Coronary artery (tissue), 2 donors: ENCODE measurements at regions not wholly inside any gene's neighbourhood (a gene's known extent, or its start where the extent isn't known, plus 50 kb on each side); places are given as distances from the start of the nearest gene placed in this dataset.
"Not testable (repeated sequence)": the region's sequence is repeated elsewhere in the genome, so short reads cannot be mapped to it uniquely, and the experiment has no call there.

Source experiments
- DNase-seq: peaks from one replicate; pipeline ENCODE4 v3.0.0-alpha.2; 2017; ENCODE audit warnings: low spot score
- H3K27ac ChIP-seq, 2 donors: fragments of 200-600 bp; sonication (generic); one replicate each; pipeline ENCODE4 v1.5.1; 2016 to 2019
- H3K4me3 ChIP-seq: fragments of 200-600 bp; sonication (generic); 2 replicates; pipeline ENCODE4 v1.5.1; 2016; ENCODE audit warnings: mild to moderate bottlenecking, moderate library complexity
- CTCF ChIP-seq: fragments of 200-600 bp; sonication (generic); IDR thresholded peaks from one replicate; pipeline ENCODE4 v1.5.1; 2019; ENCODE audit warnings: antibody characterized with exemption

DNA sequence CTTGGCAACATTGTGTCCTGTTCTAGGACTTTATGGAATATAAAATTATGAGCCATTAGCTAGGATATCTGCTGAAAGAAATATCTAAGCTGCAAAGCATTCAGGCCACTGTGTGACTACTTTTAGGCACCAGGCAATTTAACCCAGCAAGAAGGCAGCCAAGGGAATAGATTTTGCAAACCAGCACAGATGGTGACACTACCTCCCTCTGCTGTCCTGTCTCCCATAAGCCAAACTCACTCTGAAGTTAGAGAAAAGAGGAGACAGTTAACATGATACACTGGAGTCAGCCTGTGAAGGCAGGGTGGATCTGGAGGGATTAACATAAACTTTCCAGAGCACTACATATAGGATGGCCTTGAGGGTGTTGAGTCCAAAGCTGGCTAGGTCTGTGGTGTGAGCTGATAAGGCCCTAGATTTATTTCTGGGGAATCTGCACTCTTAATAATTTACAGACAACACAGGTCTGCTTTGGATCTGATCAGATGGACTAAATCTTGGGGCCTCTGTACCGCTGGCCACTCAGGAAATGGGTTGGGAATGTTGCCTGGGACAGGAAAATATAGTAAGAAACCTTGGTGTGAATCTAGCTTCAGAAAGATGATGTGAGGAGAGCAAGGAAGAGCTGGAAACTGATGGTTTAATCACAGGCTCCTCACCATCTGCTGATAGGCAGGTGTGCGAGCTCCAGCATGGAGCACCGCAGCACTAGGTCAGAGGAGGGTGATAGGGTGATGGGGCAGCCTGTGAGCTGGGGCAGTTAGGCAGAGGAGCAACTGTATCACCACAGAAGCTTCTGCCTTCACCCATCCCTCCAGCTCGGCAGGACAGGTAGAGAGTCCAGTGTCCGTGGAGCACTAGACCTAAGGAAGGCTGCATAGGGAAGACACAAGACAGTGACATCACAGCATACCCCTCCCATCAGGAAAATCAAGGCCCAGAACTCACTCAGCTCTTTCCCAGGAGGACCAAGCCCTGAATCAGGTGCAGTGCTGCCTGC lies 229.9 kb upstream of the PRSS1 start:
- H3K4me3 ChIP-seq = no peak overlapping the region
- DNase-seq = no peak
- H3K27ac ChIP-seq = no peak overlapping the region
- TF ChIP-seq CTCF = no peak

GRCh38 chr7:142516038-142516501 lies 233.2 kb upstream of the PRSS1 start:
- Histone ChIP-seq H3K4me3 (no peak overlapping the region), H3K27ac (no peak overlapping the region)
- TF ChIP-seq CTCF = peak; percentile 62
- no peak for DNase-seq

DNA sequence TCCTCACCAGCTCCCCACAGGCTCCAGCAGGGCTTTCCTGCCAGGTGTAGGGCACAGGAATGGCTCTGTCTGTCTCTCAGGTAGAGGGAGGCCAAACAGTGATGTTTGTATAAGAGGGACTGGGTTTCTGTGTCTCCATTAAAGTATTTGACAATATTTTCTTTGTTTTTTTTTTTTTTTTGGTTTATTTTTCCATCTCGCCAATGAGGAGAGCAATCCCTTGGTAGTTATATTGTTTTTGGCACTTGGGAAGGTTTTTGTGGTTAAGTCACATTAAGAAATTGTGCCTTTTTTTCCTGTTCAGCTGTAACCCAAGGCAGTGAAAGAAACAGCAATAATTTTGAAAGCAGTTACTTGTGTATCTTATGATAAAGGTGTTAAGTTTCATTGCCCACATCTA lies 234.6 kb upstream of the PRSS1 start:
- not testable (repeated sequence) for H3K27ac ChIP-seq, H3K4me3 ChIP-seq, DNase-seq

GRCh38 chr7:142513178-142513955 lies 235.9 kb upstream of the PRSS1 start:
- no peak for DNase-seq
- Histone ChIP-seq H3K4me3 (no peak overlapping the region), H3K27ac (no peak overlapping the region)
- TF ChIP-seq CTCF = no peak

DNA sequence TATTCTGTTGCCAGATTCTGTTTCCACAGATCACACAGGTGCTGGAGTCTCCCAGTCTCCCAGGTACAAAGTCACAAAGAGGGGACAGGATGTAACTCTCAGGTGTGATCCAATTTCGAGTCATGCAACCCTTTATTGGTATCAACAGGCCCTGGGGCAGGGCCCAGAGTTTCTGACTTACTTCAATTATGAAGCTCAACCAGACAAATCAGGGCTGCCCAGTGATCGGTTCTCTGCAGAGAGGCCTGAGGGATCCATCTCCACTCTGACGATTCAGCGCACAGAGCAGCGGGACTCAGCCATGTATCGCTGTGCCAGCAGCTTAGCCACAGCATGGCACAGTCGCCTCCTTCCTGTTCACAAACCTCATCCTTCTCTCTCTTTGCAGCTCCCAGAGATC lies 237.5 kb upstream of the PRSS1 start:
- TF ChIP-seq CTCF = no peak
- Histone ChIP-seq H3K27ac (no peak overlapping the region), H3K4me3 (no peak overlapping the region)
- DNase-seq = no peak

GRCh38 chr7:142511374-142511773 lies 237.9 kb upstream of the PRSS1 start:
- TF ChIP-seq CTCF = no peak
- Histone ChIP-seq H3K27ac (no peak overlapping the region), H3K4me3 (no peak overlapping the region)
- DNase-seq = no peak

DNA sequence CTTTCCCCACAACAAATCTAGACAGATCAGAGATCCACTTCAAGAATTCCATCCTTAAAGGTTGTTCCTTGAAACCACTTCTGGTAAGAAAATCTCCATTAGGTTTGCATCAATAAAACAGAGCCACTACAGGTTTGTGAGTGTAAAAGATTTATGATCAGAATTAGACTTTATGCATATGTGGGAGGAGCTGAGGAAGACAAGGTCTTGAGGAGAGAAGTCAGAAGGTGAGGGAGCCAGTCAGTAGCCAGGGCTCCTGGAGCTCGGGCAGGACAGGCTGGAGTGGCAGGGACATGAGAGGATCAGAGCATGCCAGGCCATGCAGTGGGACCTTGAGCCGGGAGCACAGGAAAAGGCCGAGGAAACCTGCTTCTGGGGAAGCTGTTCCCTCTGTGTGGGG lies 240.0 kb upstream of the PRSS1 start:
- H3K27ac ChIP-seq, H3K4me3 ChIP-seq, DNase-seq: not testable (repeated sequence)
